ENCODE measurements at regions not wholly inside any gene's neighbourhood (a gene's known extent, or its start where the extent isn't known, plus 50 kb on each side); places are given as distances from the start of the nearest gene placed in this dataset.

DNA sequence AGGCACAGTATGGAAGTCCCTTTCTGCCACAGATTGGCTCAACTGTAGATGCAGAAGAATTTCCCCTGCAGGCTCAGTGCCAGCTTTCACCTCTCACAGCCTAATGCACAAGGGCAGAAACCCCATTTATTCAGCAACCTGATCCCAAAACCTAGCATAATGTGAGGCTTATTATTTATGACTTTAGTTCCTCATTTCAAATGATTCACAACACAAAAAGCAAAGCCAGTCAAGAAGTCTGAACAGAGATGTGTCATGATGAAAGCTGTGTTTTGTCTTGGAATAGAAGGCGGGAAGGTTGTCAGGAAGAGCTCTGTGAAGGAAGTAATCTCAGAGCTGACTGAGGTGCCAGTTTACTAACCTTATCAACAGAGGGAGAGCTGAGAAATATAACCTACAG, 369.7 kb downstream of the LRRC70 start:
- TF ChIP-seq POLR2A (IDR thresholded peaks at IDR 0.05) = no peak
- TF ChIP-seq, protein P1, sequence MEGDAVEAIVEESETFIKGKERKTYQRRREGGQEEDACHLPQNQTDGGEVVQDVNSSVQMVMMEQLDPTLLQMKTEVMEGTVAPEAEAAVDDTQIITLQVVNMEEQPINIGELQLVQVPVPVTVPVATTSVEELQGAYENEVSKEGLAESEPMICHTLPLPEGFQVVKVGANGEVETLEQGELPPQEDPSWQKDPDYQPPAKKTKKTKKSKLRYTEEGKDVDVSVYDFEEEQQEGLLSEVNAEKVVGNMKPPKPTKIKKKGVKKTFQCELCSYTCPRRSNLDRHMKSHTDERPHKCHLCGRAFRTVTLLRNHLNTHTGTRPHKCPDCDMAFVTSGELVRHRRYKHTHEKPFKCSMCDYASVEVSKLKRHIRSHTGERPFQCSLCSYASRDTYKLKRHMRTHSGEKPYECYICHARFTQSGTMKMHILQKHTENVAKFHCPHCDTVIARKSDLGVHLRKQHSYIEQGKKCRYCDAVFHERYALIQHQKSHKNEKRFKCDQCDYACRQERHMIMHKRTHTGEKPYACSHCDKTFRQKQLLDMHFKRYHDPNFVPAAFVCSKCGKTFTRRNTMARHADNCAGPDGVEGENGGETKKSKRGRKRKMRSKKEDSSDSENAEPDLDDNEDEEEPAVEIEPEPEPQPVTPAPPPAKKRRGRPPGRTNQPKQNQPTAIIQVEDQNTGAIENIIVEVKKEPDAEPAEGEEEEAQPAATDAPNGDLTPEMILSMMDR (IDR thresholded peaks at IDR 0.05) = no peak
